ENCODE measurements at regions not wholly inside any gene's neighbourhood (a gene's known extent, or its start where the extent isn't known, plus 50 kb on each side); places are given as distances from the start of the nearest gene placed in this dataset.

DNA sequence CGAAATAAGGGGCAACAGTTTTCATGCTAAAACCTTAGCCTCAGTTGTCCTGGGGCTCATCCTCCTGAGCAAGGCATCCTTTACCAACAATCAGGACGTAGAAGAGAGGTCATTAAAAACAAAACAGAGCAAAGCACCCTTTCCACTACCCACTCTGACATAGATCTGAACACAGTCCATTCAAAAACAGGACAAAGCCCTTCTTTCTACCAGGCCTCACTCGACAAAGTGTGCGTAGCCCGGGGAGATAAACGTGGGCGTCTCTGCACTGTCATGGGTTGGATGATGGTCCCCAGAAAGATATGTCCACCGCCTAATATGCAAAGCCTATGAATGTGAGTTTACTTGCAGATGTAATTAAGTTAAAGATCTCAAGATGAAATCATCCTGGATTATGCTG lies 60.6 kb upstream of the TAS2R1 start:
- TF ChIP-seq, protein P1, sequence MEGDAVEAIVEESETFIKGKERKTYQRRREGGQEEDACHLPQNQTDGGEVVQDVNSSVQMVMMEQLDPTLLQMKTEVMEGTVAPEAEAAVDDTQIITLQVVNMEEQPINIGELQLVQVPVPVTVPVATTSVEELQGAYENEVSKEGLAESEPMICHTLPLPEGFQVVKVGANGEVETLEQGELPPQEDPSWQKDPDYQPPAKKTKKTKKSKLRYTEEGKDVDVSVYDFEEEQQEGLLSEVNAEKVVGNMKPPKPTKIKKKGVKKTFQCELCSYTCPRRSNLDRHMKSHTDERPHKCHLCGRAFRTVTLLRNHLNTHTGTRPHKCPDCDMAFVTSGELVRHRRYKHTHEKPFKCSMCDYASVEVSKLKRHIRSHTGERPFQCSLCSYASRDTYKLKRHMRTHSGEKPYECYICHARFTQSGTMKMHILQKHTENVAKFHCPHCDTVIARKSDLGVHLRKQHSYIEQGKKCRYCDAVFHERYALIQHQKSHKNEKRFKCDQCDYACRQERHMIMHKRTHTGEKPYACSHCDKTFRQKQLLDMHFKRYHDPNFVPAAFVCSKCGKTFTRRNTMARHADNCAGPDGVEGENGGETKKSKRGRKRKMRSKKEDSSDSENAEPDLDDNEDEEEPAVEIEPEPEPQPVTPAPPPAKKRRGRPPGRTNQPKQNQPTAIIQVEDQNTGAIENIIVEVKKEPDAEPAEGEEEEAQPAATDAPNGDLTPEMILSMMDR (IDR thresholded peaks at IDR 0.05) = no peak

DNA sequence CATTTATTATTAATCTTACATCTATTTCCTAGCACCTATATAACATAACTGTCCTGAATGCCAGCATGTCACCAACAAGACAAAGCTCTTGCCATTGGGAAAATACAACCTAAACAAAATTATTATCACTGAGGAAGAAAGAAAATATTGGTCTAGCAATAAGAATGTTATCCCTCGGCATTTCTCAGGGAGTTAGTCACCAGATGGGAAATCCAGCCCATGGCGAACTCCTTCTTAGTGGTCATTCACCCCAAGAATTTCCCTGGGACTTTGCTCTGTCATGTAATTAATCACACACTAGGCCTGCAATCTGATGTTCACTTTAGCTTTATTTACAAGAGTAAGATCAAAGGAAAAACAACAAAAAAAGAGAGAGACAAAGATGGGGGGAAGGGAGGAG lies 56.1 kb upstream of the TAS2R1 start:
- TF ChIP-seq, protein P1 (IDR thresholded peaks at IDR 0.05) = no peak

DNA sequence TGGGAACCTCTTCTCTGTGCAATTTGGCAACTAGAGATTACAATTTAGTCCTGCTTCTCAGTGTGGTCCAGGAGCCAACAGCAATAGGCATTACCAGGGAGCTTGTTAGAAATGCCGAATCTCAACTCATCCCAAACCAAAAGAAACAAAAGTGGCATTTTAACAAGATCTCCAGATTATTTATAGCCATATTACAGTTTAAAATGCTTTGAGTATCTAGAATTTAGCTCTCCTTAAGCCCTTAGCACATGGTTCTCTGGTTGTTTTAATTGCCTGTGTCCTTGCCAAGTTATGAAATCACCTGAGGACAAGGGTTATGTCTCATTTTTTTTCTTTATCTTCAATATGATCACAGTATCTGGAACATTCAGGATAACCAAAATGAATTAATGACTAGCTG lies 51.6 kb upstream of the TAS2R1 start:
- TF ChIP-seq, protein P1 (IDR thresholded peaks at IDR 0.05) = no peak

Data from LNCAP (cell line).